Kidney tubule cell (primary cell): ENCODE measurements at regions not wholly inside any gene's neighbourhood (a gene's known extent, or its start where the extent isn't known, plus 50 kb on each side); places are given as distances from the start of the nearest gene placed in this dataset.
A peak's percentile ranks its signal among the peaks of the same experiment; 100 is the strongest.

Experiments
- DNase-seq: peaks from one replicate; pipeline ENCODE4 v3.0.0-alpha.2; 2018; ENCODE audit warnings: low spot score

DNA sequence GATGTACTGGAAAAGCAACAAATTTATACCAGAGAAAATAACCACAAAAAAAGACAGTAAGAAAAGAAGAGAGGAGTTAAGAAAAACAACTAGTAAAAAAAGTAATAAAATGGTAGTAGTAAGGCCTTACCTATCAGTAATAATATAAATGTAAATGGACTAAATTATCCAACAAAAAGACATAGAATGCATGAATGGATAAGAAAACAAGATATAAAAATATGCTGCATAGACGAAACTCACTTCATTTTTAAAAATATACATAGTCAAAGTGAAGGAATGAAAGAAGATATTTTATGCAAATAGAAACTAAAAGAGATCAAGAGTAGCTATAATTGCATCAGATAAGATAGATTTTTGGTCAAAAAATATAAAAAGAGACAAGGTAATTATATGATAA lies 739.1 kb downstream of the DNAJB9 start:
- DNase-seq: no peak

DNA sequence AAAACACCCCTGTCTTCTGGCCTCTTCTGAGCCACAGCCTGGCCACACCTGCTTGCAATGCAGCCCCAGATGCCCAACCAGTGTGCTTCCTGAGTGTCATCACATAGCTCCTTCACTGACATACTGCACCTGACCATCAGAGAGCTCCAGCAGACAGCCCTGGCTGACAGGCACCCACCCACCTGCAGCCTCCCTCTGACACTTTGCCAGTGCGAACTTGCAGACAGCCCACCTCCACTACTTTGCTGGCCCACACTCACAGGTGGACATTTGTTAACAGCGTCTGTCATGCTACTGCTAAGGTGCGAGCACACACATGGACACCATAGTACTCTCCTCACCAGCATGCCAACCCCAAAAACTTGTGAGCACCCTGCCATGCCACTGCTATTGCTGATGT lies 740.1 kb downstream of the DNAJB9 start:
- DNase-seq: no peak

- no peak for DNase-seq
These were observed 748.5 kb downstream of the DNAJB9 start for GRCh38 chr7:109318136-109318535.

DNA sequence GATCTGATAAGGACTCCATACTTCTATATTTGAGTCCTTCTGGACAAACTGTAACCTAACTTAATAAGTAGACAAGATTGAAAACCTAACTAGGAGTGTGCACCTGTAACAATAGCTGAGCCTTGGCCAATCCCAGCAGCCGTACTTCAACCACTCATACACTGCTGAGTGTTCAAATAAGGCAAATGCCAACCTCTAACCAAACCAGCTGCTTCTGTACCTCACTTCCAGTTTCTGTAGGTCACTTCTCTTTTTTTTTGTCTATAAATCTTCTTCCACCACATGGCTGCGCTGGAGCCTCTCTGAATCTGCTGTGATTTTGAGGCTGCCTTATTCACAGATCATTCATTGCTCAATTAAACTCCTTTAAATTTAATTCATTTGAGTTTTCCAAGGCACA lies 753.2 kb downstream of the DNAJB9 start:
- DNase-seq: no peak

- no peak for DNase-seq
These were observed 761.7 kb downstream of the DNAJB9 start for GRCh38 chr7:109331423-109331822.

DNA sequence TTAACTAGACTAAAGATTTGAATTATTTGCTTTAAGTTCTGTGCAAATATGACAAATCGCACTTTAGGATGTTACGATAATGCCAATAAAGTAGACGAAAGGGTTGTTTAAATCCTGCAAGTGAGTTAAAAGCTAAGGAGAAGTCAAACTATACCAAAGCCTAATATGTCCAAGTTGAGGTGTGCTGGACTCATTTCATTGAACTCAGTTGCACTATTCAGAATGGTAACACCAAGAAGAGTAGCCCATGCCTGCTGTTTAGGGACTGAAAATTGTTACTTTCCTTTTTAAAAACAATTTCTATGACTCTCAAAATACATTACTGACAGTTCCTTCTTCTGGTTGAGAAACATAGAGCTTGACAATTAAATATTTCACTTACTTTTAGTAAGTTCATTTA lies 766.3 kb downstream of the DNAJB9 start:
- no peak for DNase-seq

GRCh38 chr7:109336531-109336930 lies 766.9 kb downstream of the DNAJB9 start:
- no peak for DNase-seq

GRCh38 chr7:109343678-109344077 lies 774.0 kb downstream of the DNAJB9 start:
- DNase-seq: no peak

- DNase-seq: no peak
These were observed 781.8 kb downstream of the DNAJB9 start for GRCh38 chr7:109351493-109351892.

DNA sequence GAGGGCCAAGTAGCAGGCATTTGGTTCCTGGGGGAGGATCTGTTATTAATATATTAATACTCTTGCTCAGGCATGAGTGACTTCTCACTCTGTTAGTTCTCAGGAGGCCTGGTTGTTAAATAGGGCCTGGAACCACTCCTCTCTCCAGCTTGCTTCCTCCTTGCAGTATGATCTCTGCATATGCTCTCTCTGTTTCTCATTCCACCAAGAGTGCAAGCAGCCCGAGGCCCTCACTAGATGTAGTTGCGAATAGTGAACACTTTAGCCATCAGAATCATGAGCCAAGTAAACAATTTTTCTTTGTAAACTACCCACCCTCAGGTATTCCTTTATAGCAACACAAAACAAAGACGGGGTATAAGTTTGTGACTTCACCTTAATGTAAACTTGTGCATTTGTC lies 784.3 kb downstream of the DNAJB9 start:
- DNase-seq: no peak

GRCh38 chr7:109354552-109354951 lies 784.9 kb downstream of the DNAJB9 start:
- DNase-seq: no peak

GRCh38 chr7:109375823-109376222 lies 806.1 kb downstream of the DNAJB9 start:
- DNase-seq: no peak

DNA sequence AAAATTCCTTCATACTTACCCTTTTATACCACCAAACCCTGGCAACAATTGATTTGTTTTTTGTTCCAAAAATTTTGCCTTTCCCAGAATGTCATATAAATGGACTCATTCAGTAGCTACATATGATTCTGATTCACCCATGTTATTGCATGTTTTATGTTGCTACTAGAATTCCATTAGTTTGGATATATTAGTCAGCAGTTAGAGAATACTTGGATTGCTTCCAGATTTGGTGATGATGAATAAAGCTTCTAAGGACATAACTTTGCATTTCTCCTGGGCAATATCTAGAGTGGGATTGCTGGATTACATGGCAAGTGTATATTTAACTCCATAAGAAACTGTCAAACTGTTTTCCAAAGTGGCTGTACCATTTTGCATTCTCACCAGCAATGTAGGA lies 806.9 kb downstream of the DNAJB9 start:
- peak; percentile 19 for DNase-seq

DNA sequence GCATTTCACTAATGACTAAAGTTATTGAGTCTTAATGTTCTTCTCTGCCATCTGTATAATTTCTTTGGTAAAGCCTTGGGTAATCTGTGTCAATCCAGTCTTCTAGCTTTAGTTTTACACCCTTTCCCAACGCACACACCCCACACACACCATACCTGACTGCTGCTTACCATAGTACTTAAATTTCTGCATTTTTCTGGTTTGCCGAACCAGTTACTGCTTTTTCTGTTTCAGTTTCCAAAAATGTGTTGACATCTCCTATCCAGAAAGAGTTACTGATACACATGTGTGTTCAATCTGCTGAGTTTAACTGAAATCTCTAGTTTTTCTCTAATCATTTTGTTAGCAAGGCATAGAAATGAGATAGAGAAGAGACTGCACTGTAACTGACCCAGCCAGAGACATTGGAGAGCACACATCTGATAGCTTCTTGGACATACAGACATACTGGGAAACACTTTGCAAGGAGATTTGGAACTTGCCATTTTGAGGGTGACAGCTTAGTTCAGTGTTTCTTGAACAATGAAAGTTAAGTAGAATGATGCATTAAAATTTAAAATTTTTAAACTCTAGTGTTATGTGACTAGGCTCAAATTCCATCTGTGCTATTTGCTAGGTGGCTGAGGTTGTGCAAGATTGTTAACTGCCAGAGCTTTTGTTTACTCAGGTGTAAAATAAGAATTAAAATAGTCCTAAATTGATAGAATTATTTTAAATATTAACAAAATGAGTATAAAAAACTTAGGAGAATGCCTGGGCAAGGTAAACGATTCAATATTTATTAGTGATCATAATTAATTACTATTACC lies 807.6 kb downstream of the DNAJB9 start:
- no peak for DNase-seq

- no peak for DNase-seq
These were observed 817.3 kb downstream of the DNAJB9 start for GRCh38 chr7:109386959-109387358.

- DNase-seq: no peak
These were observed 817.9 kb downstream of the DNAJB9 start for GRCh38 chr7:109387530-109387929.

- DNase-seq: no peak
These were observed 821.6 kb downstream of the DNAJB9 start for GRCh38 chr7:109391240-109391639.

GRCh38 chr7:109402107-109402506 lies 832.4 kb downstream of the DNAJB9 start:
- no peak for DNase-seq

GRCh38 chr7:109407756-109408155 lies 838.1 kb downstream of the DNAJB9 start:
- no peak for DNase-seq

- DNase-seq: no peak
These were observed 868.3 kb downstream of the DNAJB9 start for GRCh38 chr7:109437957-109438356.

DNA sequence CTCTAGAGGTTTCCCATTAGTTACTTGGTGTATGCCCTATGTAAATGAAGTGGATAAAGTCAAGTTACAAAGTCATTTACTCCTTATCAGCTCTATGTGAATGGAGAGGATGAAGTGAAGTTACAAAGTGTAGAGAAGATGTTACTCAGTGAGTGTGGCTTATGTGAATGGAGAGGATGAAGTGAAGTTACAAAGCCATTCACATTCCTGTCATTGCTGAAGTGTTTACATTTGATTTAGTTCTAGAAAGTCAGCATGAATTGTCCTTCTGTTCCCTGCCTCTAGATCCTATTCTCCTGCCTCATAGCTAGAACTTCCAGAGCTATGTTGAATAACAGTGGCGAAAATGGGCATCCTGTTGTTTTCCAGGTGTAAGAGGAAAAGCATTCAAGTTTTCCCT lies 880.1 kb downstream of the DNAJB9 start:
- no peak for DNase-seq

GRCh38 chr7:109456116-109456515 lies 886.4 kb downstream of the DNAJB9 start:
- DNase-seq: no peak

GRCh38 chr7:109460296-109460695 lies 890.6 kb downstream of the DNAJB9 start:
- no peak for DNase-seq

DNA sequence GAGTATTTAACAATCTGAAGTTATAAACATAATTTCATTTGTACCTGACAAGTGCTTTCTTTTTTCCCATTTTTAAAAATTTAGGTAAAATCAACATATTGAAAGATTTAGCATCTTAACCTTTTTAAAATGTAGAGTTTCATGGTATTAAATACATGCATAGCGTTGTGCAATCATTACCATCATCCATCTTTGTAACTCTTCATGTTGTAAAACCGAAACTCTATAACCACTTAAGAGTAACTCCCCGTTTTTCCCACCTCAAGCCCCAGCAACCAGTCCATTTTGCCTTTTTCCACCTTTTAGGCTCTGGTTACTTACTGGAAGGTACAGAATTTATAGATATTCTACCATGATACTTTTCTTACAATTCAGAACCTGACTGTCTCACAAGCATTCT lies 892.5 kb downstream of the DNAJB9 start:
- no peak for DNase-seq
